K562 (cell line): ENCODE measurements at regions not wholly inside any gene's neighbourhood (a gene's known extent, or its start where the extent isn't known, plus 50 kb on each side); places are given as distances from the start of the nearest gene placed in this dataset.

Source experiments
- ATAC-seq: fragments of 200-7000 bp; cut with Tn5 transposase; 3 replicates; pipeline ENCODE4 v1.9.1; 2020; ENCODE audit warnings: moderate library complexity
- BruUV-seq: library from RNA; stranded (reverse); fragments of 400-500 nt; replicated peaks from 2 replicates; lab custom pipeline; 2021; lab: Mats Ljungman, UMichigan
- CTCF ChIA-PET: fragments of 300-600 bp; formaldehyde crosslinking; extraction: SDS; loops from one replicate; lab custom pipeline; 2021; ENCODE audit warnings: low intra/inter-chr PET ratio; lab: Yijun Ruan, JAX
- POLR2A ChIA-PET: fragments of 300-600, 350-650 bp; sonication (Branson Sonifier 250); formaldehyde crosslinking; extraction: SDS; loops from one replicate; lab custom pipeline; 2021; ENCODE audit warnings: antibody characterized with exemption, inconsistent platforms; lab: Yijun Ruan, JAX
- DNase-seq, 4 experiments: peaks; one replicate each; pipeline versions ENCODE4 v3.0.0 to v3.0.0-alpha.2; 2011 to 2018; ENCODE audit warnings: low spot score in 3 of 4, mixed read lengths in 3 of 4; ENCODE audit errors: extremely low read depth in 1 of 4
- FAIRE-seq: peaks from 2 replicates; lab custom pipeline; 2011; peaks lifted over from hg19 to GRCh38; lab: Jason Lieb, UNC
- H2AFZ ChIP-seq: 2 replicates; pipeline ENCODE4 v1.6.0; 2011; ENCODE audit warnings: low read depth, low read length, control low read depth, inconsistent platforms
- H3K27ac ChIP-seq: fragments of 200-600 bp; 3 replicates; pipeline ENCODE4 v1.8.0; 2011; ENCODE audit warnings: low read depth, mild to moderate bottlenecking, control low read depth, inconsistent platforms, low read length, moderate library complexity, mixed read lengths; ENCODE audit errors: extremely low read depth
- H3K27me3 ChIP-seq, 2 experiments: fragments of 300-600 bp in 1 of 2; 2 replicates in 1 of 2; 3 replicates in 1 of 2; pipeline versions ENCODE4 v1.6.0 to v1.8.0; 2011; ENCODE audit warnings: inconsistent platforms in 2 of 2, low read length in 2 of 2, mild to moderate bottlenecking in 1 of 2, mixed read lengths in 1 of 2, moderate library complexity in 1 of 2; ENCODE audit not compliant: control insufficient read depth in 2 of 2, insufficient read depth in 2 of 2
- H3K36me3 ChIP-seq: fragments of 300-600 bp; 3 replicates; pipeline ENCODE4 v1.8.0; 2011; ENCODE audit warnings: mild to moderate bottlenecking, low read length, inconsistent platforms; ENCODE audit not compliant: control insufficient read depth, insufficient read depth
- H3K4me1 ChIP-seq, 2 experiments: fragments of 200-600 bp in 1 of 2; replicated peaks in 1 of 2; 2 replicates in 1 of 2; 3 replicates in 1 of 2; pipeline versions ENCODE4 v1.5.1 to v1.8.0; 2011; ENCODE audit warnings: inconsistent platforms in 2 of 2, low read length in 2 of 2, mild to moderate bottlenecking in 1 of 2, mixed read lengths in 1 of 2, moderate library complexity in 1 of 2; ENCODE audit not compliant: control insufficient read depth in 2 of 2, insufficient read depth in 2 of 2
- H3K4me2 ChIP-seq: 2 replicates; pipeline ENCODE4 v1.6.1; 2011; ENCODE audit warnings: low read length, control low read depth, inconsistent platforms, mixed read lengths; ENCODE audit not compliant: insufficient read depth
- H3K4me3 ChIP-seq: fragments of 200-600 bp; sonication (generic), shearing (Covaris generic); 2 replicates; pipeline ENCODE4 v1.5.1; 2016; ENCODE audit warnings: control low read depth, inconsistent platforms
- H3K79me2 ChIP-seq: fragments of 200-600 bp; 3 replicates; pipeline ENCODE4 v1.8.0; 2011; ENCODE audit warnings: low read length, inconsistent platforms; ENCODE audit not compliant: control insufficient read depth, insufficient read depth
- H3K9ac ChIP-seq, 2 experiments: 2 replicates each; pipeline versions ENCODE4 v1.6.0 to v1.6.1; 2011; ENCODE audit warnings: low read depth in 2 of 2, low read length in 2 of 2, control low read depth in 1 of 2, inconsistent platforms in 1 of 2, mild to moderate bottlenecking in 1 of 2, mixed read lengths in 1 of 2; ENCODE audit not compliant: insufficient read depth in 1 of 2
- H3K9me1 ChIP-seq: one replicate; pipeline ENCODE4 v1.6.0; 2011; ENCODE audit warnings: inconsistent platforms, mild to moderate bottlenecking, low read length, moderate library complexity; ENCODE audit not compliant: control insufficient read depth, insufficient read depth
- H3K9me3 ChIP-seq: replicated peaks from 2 replicates; pipeline ENCODE4 v1.5.1; 2011; ENCODE audit warnings: low read depth, low read length, inconsistent platforms; ENCODE audit not compliant: control insufficient read depth, insufficient read depth
- H4K20me1 ChIP-seq: replicated peaks from 2 replicates; pipeline ENCODE4 v1.6.1; 2011; ENCODE audit warnings: low read length, inconsistent platforms, mixed read lengths; ENCODE audit not compliant: control insufficient read depth, insufficient read depth
- CHAMP1 ChIP-seq: fragments of 450-650 bp; IDR thresholded peaks from 2 replicates; pipeline ENCODE4 v1.6.1; 2016; ENCODE audit warnings: mild to moderate bottlenecking
- SMARCB1 ChIP-seq: IDR thresholded peaks from 2 replicates; pipeline ENCODE4 v1.6.1; 2011; ENCODE audit warnings: improper control_type of control experiment, low read depth; ENCODE audit not compliant: insufficient read length
- SP2 ChIP-seq: IDR thresholded peaks from 2 replicates; pipeline ENCODE4 v1.6.1; 2011; ENCODE audit warnings: mild to moderate bottlenecking, low read depth, low read length, moderate library complexity; ENCODE audit not compliant: poor library complexity, severe bottlenecking; ENCODE audit errors: extremely low read depth
- WGBS: fragments of 100-300 bp; shearing (Covaris generic); methylation state at CpG from one replicate; pipeline ENCODE4 v1.1.6; 2016; ENCODE audit warnings: low coverage, mixed read lengths; ENCODE audit not compliant: insufficient coverage; ENCODE audit errors: missing lambda C conversion rate; 5-methylcytosine and 5-hydroxymethylcytosine counted together
- in situ Hi-C: fragments of 300-500 bp; cut with MboI; formaldehyde crosslinking; loops from 4 replicates; pipeline ENCODE4 v1.15.0; 2018; ENCODE audit warnings: inconsistent platforms, mixed read lengths
- intact Hi-C: fragments of 100-400 bp; cut with micrococcal nuclease; formaldehyde crosslinking; loops from 2 replicates; pipeline ENCODE4 v1.14.2; 2022

DNA sequence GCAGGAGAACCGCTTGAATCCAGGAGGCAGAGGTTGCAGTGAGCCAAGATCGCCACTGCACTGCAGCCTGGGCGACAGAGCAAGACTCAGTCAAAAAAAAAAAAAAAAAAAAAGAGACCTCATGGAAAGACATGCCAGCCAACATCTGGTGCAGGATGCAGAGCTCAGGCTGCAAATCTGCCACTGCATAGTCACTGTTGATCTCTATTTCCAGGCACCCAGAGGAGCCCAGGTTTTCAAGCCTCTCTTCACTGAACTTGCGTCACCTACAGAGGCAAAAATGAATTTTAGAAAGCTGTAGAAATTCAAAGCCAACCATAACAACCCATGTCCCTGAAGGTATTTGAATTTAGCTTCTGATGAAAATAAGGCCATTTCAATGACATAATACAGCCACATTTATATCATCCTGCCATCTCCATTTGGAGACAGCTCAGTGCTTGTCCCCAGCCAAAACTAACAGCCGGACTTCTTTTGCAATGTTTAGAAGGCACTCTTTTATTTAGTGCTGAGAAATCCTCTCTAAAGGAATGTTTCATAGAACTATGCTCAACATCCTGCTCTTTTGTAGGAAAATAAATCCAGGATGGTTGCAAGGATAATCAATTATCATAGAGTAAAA lies 113.3 kb downstream of the SNX18 start:
- H3K27me3 ChIP-seq, result peaks cover 3 to 38% of the 10 kb centered on the region in 2 experiments; a peak in 3 of 5 replicates
- WGBS, result 7% methylated on average over 3 of the region's 5 CpGs
- FAIRE-seq (no peak), ATAC-seq (no peak), DNase-seq (no peak)
- TF ChIP-seq CHAMP1 (no peak), SMARCB1 (no peak), SP2 (no peak)
- H3K36me3 ChIP-seq, result no peaks in the 10 kb centered on the region
- H3K4me2 ChIP-seq, result no peak overlapping the region
- no peaks in the 10 kb centered on the region for H3K79me2 ChIP-seq
- H3K4me3 ChIP-seq, result no peak overlapping the region
- no peaks in the 10 kb centered on the region for H4K20me1 ChIP-seq
- no peaks in the 10 kb centered on the region for H3K4me1 ChIP-seq
- H3K9me1 ChIP-seq, result no peaks in the 10 kb centered on the region
- ChIA-PET POLR2A (interaction anchor here (0.7 kb wide), 1 partner anchor 8 kb away, joined by 3 read pairs; no protein-coding TSS in a partner anchor), CTCF (no interaction called here)
- BruUV-seq, result no TSS peak
- no peak overlapping the region for H3K27ac ChIP-seq
- H3K9ac ChIP-seq, result no peak overlapping the region
- in situ Hi-C loops (no loop called here), intact Hi-C loops (loop anchor here (10.0 kb wide), 1 partner anchor 214 kb away; no protein-coding TSS in a partner anchor)
- H2AFZ ChIP-seq, result no peak overlapping the region
- H3K9me3 ChIP-seq, result no peaks in the 10 kb centered on the region
